Neural crest cell (in vitro differentiated cells): ENCODE measurements at regions not wholly inside any gene's neighbourhood (a gene's known extent, or its start where the extent isn't known, plus 50 kb on each side); places are given as distances from the start of the nearest gene placed in this dataset.

Experiments used
- DNase-seq: peaks from one replicate; pipeline ENCODE4 v3.0.0; 2021; ENCODE audit warnings: low read depth, mixed read lengths, low spot score
- H3K27ac Mint-ChIP-seq: one replicate; pipeline ENCODE4 v1.8.0; 2021; ENCODE audit warnings: mild to moderate bottlenecking, mixed read lengths; ENCODE audit not compliant: unreplicated experiment
- H3K27me3 Mint-ChIP-seq: 2 replicates; pipeline ENCODE4 v1.8.0; 2021; ENCODE audit warnings: low read depth, mild to moderate bottlenecking, mixed read lengths
- H3K36me3 Mint-ChIP-seq: 2 replicates; pipeline ENCODE4 v1.8.0; 2021; ENCODE audit warnings: low read depth, mild to moderate bottlenecking, mixed read lengths
- H3K4me1 Mint-ChIP-seq: 2 replicates; pipeline ENCODE4 v1.8.0; 2021; ENCODE audit warnings: mixed read lengths
- H3K4me3 Mint-ChIP-seq: one replicate; pipeline ENCODE4 v1.8.0; 2021; ENCODE audit warnings: mild to moderate bottlenecking, mixed read lengths
- H3K9me3 Mint-ChIP-seq: 2 replicates; pipeline ENCODE4 v1.8.0; 2021; ENCODE audit warnings: mixed read lengths
- CTCF ChIP-seq: fragments of 200-600 bp; sonication (generic); conservative IDR thresholded peaks from 2 replicates; pipeline ENCODE4 v1.5.0; 2021; ENCODE audit warnings: antibody characterized with exemption, mild to moderate bottlenecking

DNA sequence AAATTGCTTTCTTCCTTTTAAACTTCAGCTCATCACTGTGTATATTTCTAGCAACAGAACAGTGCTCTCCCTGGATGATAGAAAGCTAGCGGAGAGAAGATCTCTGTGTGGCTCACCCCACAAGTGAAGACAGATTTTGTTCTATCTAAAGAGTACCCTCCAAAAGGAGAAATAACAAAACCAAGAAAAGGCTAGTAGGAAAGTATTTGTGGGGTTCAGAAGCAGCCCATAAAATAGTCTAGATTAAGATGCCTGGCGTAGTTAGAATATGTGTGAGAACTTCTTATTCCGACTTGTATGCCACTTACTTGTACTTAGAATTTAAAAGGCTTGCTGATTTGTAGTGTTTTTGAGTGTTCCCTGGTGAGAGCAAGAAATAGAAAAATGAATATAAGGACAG lies 214.9 kb upstream of the IL12A start:
- H3K9me3 Mint-ChIP-seq: no peaks in the 10 kb centered on the region
- no peak for DNase-seq
- no peak overlapping the region for H3K27ac Mint-ChIP-seq
- no peaks in the 10 kb centered on the region for H3K27me3 Mint-ChIP-seq
- no peaks in the 10 kb centered on the region for H3K36me3 Mint-ChIP-seq
- peaks cover 12% of the 10 kb centered on the region for H3K4me1 Mint-ChIP-seq
- H3K4me3 Mint-ChIP-seq: no peak overlapping the region
- no peak for TF ChIP-seq CTCF

- Mint-ChIP-seq H3K27ac (no peak overlapping the region), H3K27me3 (no peaks in the 10 kb centered on the region), H3K36me3 (no peaks in the 10 kb centered on the region), H3K9me3 (no peaks in the 10 kb centered on the region), H3K4me3 (no peak overlapping the region), H3K4me1 (peaks cover 12% of the 10 kb centered on the region)
- no peak for TF ChIP-seq CTCF
- DNase-seq: no peak
Measured at GRCh38 chr3:159775372-159775961, 213.2 kb upstream of the IL12A start.

GRCh38 chr3:159776779-159777178 lies 211.9 kb upstream of the IL12A start:
- no peak for TF ChIP-seq CTCF
- H3K9me3 Mint-ChIP-seq: no peaks in the 10 kb centered on the region
- H3K36me3 Mint-ChIP-seq: no peaks in the 10 kb centered on the region
- no peak overlapping the region for H3K4me3 Mint-ChIP-seq
- H3K27me3 Mint-ChIP-seq: no peaks in the 10 kb centered on the region
- H3K4me1 Mint-ChIP-seq: peaks cover 12% of the 10 kb centered on the region
- no peak overlapping the region for H3K27ac Mint-ChIP-seq
- DNase-seq: no peak

DNA sequence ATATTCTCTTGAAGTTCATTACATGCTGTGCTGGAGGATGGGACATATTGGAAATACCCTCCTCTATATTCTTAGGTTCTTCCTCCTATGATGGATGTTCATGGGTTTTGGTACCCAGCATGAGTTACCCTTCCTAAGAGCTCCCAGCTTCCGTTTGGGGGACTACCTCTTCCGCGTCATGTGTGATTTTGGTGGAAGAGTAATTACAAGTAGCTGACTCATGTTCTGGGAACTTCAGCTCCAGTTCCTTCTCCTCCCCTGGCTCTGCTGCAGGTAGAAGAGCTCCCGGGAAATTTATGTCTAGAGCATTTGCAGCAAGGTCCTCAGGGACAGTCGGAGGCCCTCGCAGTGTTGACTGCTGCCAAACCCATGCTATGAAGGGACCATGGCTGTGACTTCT lies 208.8 kb upstream of the IL12A start:
- Mint-ChIP-seq H3K27me3 (no peaks in the 10 kb centered on the region), H3K9me3 (no peaks in the 10 kb centered on the region), H3K4me1 (peaks cover 12% of the 10 kb centered on the region), H3K27ac (no peak overlapping the region), H3K36me3 (no peaks in the 10 kb centered on the region), H3K4me3 (no peak overlapping the region)
- TF ChIP-seq CTCF: no peak
- DNase-seq: no peak

GRCh38 chr3:159781867-159782266 lies 206.8 kb upstream of the IL12A start:
- no peaks in the 10 kb centered on the region for H3K4me1 Mint-ChIP-seq
- H3K36me3 Mint-ChIP-seq: no peaks in the 10 kb centered on the region
- no peaks in the 10 kb centered on the region for H3K9me3 Mint-ChIP-seq
- no peak for TF ChIP-seq CTCF
- no peak for DNase-seq
- H3K27me3 Mint-ChIP-seq: no peaks in the 10 kb centered on the region
- H3K4me3 Mint-ChIP-seq: no peak overlapping the region
- H3K27ac Mint-ChIP-seq: no peak overlapping the region
